HL-60 (cell line): ENCODE measurements at regions not wholly inside any gene's neighbourhood (a gene's known extent, or its start where the extent isn't known, plus 50 kb on each side); places are given as distances from the start of the nearest gene placed in this dataset.

Source experiments
- DNase-seq, 2 experiments: peaks; one replicate each; pipeline ENCODE4 v3.0.0-alpha.2; 2010 to 2020; ENCODE audit warnings: low read depth in 1 of 2, low spot score in 1 of 2
- H3K27ac ChIP-seq: fragments of 250-450 bp; sonication (Bioruptor Pico); replicated peaks from 2 replicates; pipeline ENCODE4 v1.5.1; 2020; ENCODE audit warnings: mild to moderate bottlenecking, moderate library complexity
- H3K27me3 ChIP-seq: fragments of 250-450 bp; sonication (Bioruptor Pico); 2 replicates; pipeline ENCODE4 v1.5.1; 2021; ENCODE audit warnings: mild to moderate bottlenecking, moderate library complexity; ENCODE audit not compliant: insufficient read depth, poor library complexity, severe bottlenecking
- H3K4me3 ChIP-seq: replicated peaks from 2 replicates; pipeline ENCODE4 v1.5.1; 2011; ENCODE audit warnings: mild to moderate bottlenecking, control low read depth, low read length; ENCODE audit not compliant: insufficient read depth
- GABPA ChIP-seq: IDR thresholded peaks from 2 replicates; pipeline ENCODE4 v1.6.1; 2012; ENCODE audit warnings: low read depth
- POLR2AphosphoS5 ChIP-seq: IDR thresholded peaks from 2 replicates; pipeline ENCODE4 v1.6.1; 2012; ENCODE audit warnings: low read depth
- SPI1 ChIP-seq: IDR thresholded peaks from 2 replicates; pipeline ENCODE4 v1.6.1; 2012; ENCODE audit warnings: low read depth, mild to moderate bottlenecking, borderline replicate concordance
- TF ChIP-seq, protein P1 (sequence below): IDR thresholded peaks from 2 replicates; pipeline ENCODE4 v1.6.1; 2012; ENCODE audit warnings: low read depth; ENCODE audit not compliant: insufficient replicate concordance
- TF ChIP-seq, protein P2 (sequence below): IDR thresholded peaks from one replicate; pipeline ENCODE4 v1.5.1; 2011; ENCODE audit warnings: low read length, control low read depth, inconsistent platforms; ENCODE audit not compliant: insufficient read depth

- H3K27me3 ChIP-seq, result peaks cover 3% of the 10 kb centered on the region
- no peak for DNase-seq
- no peak overlapping the region for H3K27ac ChIP-seq
- no peak overlapping the region for H3K4me3 ChIP-seq
- TF ChIP-seq, protein P1, sequence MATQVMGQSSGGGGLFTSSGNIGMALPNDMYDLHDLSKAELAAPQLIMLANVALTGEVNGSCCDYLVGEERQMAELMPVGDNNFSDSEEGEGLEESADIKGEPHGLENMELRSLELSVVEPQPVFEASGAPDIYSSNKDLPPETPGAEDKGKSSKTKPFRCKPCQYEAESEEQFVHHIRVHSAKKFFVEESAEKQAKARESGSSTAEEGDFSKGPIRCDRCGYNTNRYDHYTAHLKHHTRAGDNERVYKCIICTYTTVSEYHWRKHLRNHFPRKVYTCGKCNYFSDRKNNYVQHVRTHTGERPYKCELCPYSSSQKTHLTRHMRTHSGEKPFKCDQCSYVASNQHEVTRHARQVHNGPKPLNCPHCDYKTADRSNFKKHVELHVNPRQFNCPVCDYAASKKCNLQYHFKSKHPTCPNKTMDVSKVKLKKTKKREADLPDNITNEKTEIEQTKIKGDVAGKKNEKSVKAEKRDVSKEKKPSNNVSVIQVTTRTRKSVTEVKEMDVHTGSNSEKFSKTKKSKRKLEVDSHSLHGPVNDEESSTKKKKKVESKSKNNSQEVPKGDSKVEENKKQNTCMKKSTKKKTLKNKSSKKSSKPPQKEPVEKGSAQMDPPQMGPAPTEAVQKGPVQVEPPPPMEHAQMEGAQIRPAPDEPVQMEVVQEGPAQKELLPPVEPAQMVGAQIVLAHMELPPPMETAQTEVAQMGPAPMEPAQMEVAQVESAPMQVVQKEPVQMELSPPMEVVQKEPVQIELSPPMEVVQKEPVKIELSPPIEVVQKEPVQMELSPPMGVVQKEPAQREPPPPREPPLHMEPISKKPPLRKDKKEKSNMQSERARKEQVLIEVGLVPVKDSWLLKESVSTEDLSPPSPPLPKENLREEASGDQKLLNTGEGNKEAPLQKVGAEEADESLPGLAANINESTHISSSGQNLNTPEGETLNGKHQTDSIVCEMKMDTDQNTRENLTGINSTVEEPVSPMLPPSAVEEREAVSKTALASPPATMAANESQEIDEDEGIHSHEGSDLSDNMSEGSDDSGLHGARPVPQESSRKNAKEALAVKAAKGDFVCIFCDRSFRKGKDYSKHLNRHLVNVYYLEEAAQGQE, result no peak
- TF ChIP-seq GABPA (no peak), POLR2AphosphoS5 (no peak), SPI1 (no peak)
- TF ChIP-seq, protein P2, sequence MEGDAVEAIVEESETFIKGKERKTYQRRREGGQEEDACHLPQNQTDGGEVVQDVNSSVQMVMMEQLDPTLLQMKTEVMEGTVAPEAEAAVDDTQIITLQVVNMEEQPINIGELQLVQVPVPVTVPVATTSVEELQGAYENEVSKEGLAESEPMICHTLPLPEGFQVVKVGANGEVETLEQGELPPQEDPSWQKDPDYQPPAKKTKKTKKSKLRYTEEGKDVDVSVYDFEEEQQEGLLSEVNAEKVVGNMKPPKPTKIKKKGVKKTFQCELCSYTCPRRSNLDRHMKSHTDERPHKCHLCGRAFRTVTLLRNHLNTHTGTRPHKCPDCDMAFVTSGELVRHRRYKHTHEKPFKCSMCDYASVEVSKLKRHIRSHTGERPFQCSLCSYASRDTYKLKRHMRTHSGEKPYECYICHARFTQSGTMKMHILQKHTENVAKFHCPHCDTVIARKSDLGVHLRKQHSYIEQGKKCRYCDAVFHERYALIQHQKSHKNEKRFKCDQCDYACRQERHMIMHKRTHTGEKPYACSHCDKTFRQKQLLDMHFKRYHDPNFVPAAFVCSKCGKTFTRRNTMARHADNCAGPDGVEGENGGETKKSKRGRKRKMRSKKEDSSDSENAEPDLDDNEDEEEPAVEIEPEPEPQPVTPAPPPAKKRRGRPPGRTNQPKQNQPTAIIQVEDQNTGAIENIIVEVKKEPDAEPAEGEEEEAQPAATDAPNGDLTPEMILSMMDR, result no peak
Observed at GRCh38 chr2:109699646-109700045, 85.5 kb downstream of the SOWAHC start.

DNA sequence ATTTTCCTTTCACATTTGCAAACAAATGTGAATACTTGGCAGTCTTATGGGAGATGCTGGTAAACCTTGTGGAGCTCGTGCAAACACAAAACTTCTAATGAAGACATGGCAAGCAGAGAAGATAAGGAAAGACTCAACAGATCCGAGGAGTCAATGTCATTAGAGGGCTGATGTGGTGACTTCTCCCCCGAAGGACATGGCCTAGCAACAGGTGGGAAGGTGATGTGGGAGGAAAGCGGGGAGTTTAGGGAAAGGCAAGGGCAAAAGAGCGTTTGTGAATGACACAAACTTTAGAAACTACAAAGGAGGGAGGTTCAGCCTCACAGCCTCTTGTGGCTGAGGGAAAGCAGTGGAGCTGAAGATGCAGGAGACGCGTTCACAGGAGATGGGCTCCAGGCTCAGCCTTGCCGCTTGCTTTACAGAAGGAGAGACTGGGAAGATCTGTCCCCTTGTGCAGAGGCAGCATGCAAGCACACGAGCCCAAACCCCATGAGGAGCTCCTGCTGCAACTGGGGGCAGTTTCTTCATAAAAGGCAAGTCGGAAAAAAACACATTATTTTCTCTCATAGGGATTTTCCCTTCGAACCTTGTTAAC is 86.6 kb downstream of the SOWAHC start:
- no peak for DNase-seq
- H3K27me3 ChIP-seq, result peaks cover 3% of the 10 kb centered on the region
- TF ChIP-seq SPI1 (no peak), POLR2AphosphoS5 (no peak), GABPA (no peak)
- TF ChIP-seq, protein P1, result no peak
- TF ChIP-seq, protein P2, result no peak
- no peak overlapping the region for H3K27ac ChIP-seq
- H3K4me3 ChIP-seq, result no peak overlapping the region

GRCh38 chr2:109701362-109701761 is 87.2 kb downstream of the SOWAHC start:
- H3K4me3 ChIP-seq, result no peak overlapping the region
- H3K27ac ChIP-seq, result no peak overlapping the region
- DNase-seq, result no peak
- TF ChIP-seq GABPA (no peak), POLR2AphosphoS5 (no peak), SPI1 (no peak)
- TF ChIP-seq, protein P1, result no peak
- TF ChIP-seq, protein P2, result no peak
- peaks cover 3% of the 10 kb centered on the region for H3K27me3 ChIP-seq
